GM23338 (cell line): ENCODE measurements at regions not wholly inside any gene's neighbourhood (a gene's known extent, or its start where the extent isn't known, plus 50 kb on each side); places are given as distances from the start of the nearest gene placed in this dataset.

Experiments
- CTCF ChIP-seq, 2 experiments: fragments of 200-600 bp in 1 of 2; sonication (generic) in 1 of 2; conservative IDR thresholded peaks; 2 replicates each; pipeline versions ENCODE4 v1.5.1 to v1.6.1; 2016 to 2017; ENCODE audit warnings: antibody characterized with exemption in 2 of 2, low read depth in 2 of 2, mild to moderate bottlenecking in 2 of 2, moderate library complexity in 1 of 2
- EZH2 ChIP-seq: fragments of 200-600 bp; sonication (generic); IDR thresholded peaks from one replicate; pipeline ENCODE4 v1.8.0; 2017; ENCODE audit warnings: antibody characterized with exemption, mild to moderate bottlenecking, low read depth; ENCODE audit not compliant: unreplicated experiment

- TF ChIP-seq CTCF (conservative IDR thresholded peaks at IDR 0.05; ENCODE audit: low read depth in 2 of 2) (no peak), EZH2 (no peak)
Measured at GRCh38 chr2:195238379-195238778, 418.6 kb upstream of the SLC39A10 start.
